Activated naive CD4-positive, alpha-beta T cell (primary cell): ENCODE measurements at regions not wholly inside any gene's neighbourhood (a gene's known extent, or its start where the extent isn't known, plus 50 kb on each side); places are given as distances from the start of the nearest gene placed in this dataset.
"Not testable (repeated sequence)": the region's sequence is repeated elsewhere in the genome, so short reads cannot be mapped to it uniquely, and the experiment has no call there.

Experiments
- DNase-seq, 4 experiments: peaks; one replicate each; lab custom pipeline; 2025; lab: John Stamatoyannopoulos, UW

DNA sequence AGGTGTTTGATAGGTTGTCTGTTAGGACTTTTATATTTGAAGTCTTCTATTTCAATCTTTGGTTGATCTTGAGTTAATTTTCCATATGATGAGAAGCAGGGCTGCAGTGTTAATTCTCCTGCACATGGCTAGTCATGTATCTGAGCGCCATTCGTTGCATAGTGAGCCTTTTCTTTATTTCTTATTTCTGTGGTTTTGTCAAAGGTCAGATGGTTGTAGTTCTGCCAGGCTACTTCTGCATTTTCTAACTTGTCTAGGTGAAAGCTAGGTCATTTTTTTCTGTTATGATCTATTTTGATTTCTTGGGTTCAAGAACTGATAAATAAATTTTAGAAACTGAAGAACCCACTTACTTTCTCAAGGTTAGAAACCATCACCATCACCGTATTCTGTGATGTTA is 56.7 kb downstream of the CCDC74A start:
- no peak for DNase-seq

DNA sequence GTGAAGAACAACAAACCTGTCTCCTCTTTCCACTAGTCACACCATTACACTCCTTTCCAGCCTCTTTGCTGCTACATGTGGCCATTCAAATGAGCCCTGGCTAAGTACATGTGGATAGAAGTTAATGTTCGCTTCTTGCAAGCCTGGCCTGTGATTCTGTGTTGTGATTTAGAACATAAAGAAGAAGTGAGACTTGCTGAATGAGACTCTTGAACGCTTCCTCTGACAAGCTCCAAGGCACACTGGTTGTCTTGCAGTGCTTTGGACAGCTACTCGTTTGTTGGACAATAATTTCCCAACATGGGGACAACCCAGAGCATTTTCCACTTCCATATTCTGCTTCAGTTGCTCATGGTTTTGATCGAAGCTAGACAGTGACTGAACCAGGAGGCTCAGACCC is 57.3 kb downstream of the CCDC74A start:
- DNase-seq = no peak

DNA sequence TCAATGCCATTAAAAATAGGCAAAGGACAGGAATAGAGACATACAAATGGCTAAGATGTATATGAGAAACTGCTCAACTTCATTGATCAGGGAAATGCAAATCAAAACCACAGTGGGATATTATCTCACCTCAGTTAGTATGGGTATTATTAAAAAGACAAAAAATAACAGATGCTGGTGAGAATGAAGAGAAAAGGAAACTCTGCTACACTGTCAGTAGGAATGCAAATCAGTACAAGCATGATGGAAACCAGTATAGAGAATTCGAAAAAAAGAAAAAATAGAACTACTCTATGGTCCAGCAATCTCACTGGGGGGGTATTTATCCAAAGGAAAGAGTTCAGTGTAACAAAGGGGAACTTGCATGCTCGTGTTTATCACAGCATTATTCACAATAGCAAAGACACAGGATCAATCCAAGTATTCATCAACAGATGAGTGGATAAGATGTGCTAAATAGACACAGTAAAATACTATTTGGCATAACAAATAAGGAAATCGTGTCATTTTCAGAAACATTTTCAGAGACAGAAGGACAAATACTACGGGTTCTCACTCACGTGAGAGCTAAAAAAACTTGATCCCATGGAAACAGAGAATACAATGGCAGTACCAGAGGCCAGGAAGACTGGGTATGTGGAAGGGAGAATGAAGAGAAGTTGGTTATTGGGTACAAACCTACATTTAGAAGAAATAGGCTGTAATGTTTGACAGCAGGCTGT is 60.6 kb downstream of the CCDC74A start:
- no peak for DNase-seq

DNA sequence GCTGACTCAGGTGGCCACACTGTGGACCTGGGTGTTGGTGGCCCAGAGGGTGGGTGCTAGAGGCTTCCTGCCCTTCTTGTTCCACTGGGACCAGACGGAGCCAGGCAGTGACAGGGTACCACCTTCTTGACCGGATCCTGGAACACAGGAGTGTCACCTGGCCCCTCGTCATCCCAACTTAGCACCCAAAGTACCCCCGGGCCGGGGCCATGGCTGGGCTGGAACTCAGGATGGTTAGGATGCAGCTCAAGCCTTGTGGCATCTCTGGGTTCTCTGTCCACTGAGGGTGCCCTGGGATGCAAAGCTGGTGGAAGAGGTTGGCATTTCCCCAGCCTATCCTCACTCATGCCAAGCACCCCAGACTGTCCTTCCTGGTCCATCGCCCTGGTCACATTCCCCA is 61.4 kb downstream of the CCDC74A start:
- not testable (repeated sequence) for DNase-seq

DNA sequence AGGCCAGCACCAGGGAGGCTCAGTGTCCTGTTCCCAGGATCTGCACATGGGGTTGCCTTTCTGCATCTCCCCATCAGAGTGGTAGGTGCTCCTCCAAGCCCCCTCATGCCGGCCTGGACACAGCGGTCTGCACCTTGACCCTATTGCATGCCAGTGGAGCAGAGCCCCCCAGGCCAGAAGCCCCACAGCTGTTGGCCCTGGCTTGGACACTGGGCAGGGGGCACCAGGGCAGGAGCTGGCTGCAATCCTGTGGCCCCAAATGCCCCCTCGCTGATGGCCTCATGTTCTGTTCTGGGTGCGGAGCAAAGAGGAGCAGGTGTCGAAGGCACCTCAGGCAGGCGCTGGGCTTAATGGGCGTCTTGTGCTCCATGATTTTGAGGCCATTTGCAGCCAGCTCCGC is 62.7 kb downstream of the CCDC74A start:
- no peak for DNase-seq

DNA sequence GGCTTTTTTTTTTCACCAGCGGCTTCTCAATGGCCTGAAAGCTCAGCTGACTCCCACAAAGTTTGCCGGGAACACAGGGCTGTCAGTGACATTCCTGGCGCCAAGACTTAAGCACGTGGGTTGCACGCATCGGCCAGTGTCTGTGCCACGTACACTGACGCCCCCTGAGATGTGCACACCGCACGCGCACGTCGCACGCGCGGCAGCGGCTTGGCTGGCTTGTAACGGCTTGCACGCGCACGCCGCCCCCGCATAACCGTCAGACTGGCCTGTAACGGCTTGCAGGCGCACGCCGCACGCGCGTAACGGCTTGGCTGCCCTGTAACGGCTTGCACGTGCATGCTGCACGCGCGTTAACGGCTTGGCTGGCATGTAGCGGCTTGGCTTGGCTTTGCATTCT is 63.2 kb downstream of the CCDC74A start:
- no peak for DNase-seq

DNA sequence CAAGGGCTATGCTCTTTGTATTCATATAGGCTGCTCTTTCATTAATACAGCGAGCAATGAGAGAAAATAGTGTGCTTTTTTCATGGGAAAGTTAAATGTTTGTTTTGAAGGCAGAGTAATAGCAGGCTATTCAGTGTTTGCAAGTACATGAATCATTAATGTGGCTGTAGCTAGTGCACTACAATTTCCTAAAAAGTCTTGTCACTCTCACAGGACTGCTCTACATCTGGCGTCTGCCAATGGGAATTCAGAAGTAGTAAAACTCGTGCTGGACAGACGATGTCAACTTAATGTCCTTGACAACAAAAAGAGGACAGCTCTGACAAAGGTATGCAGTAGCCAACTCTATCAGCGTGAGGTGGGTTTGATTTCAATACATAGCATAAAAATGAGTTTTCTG is 68.9 kb downstream of the CCDC74A start:
- DNase-seq = not testable (repeated sequence)

DNA sequence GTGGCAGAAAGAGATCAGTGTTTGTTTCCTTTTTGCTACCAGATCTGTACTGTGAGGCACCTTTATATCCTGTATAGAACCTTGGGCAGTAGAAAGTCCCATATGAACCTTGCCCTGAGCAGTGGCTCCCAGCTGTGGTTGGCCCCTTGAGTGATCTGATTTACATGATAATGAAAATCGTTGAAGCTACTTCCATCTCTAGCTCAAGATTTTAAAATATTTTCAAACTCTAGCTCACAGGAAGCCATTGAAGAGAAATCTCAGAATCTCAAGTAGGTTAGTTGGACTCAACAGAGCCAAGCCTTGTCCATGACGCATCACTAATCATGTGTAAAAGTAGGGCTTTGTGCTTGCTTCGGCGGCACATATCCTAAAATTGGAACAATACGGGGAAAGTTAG is 74.8 kb downstream of the CCDC74A start:
- not testable (repeated sequence) for DNase-seq

DNA sequence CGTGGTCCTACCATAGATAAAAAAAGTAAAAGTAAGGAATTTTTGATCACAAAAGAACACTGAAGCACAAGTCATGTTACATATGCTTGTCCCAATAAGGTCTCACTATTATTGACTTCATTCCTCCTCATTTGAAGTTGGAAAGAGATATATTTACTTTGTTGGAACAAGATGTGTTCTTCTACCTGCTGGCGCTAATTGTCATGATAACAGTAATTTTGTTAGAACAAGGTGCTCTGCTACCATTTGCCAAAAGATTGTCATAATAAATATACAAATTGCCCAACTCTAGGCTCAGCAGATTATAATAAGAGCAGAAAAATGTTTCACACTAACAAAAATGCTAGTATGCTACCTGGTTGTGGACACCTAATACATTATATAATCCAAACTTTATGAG is 77.0 kb downstream of the CCDC74A start:
- DNase-seq = not testable (repeated sequence)

DNA sequence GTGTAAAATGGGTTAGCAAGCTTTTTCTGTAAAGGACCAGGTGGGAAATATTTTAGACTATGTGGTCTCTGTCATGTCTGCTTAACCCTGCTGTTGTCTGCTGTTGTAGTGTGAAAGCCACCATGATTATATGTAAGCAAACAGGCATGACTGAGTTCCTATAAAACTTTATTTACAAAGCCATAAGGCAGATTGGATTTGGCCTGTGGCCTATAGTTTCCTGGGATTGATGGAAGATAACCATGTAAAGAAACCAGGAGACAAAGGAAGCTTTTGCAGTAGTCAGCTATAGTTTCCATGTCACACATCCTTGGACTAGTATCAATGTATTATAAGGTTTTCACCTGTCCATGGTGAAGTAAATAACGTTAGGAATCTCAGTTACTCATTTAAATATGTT is 78.7 kb downstream of the CCDC74A start:
- not testable (repeated sequence) for DNase-seq

DNA sequence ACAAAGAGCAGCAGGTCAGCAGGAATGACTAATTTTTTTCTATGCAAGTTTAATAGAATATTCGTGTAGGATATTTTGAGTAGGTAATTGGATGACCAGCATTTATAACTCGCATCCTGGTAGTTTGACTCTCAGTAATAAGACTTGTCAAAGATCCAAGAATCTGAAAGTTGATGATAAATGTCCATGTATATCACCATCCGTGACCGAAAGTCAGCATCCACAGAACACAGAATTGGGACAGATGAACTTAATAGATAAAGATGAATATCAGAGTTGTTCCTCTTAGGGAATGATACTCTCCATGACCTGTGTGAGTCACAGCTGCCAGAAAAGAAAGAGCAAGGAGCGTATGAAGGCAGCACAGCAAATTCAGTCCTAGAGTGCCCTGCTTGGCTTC is 79.4 kb downstream of the CCDC74A start:
- not testable (repeated sequence) for DNase-seq

DNA sequence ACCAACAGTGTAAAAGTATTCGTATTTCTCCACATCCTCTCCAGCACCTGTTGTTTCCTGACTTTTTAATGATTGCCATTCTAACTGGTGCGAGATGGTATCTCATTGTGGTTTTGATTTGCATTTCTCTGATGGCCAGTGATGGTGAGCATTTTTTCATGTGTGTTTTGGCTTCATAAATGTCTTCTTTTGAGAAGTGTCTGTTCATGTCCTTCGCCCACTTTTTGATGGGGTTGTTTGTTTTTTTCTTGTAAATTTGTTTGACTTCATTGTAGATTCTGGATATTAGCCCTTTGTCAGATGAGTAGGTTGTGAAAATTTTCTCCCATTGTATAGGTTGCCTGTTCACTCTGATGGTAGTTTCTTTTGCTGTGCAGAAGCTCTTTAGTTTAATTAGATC is 86.9 kb downstream of the CCDC74A start:
- DNase-seq = not testable (repeated sequence)

DNA sequence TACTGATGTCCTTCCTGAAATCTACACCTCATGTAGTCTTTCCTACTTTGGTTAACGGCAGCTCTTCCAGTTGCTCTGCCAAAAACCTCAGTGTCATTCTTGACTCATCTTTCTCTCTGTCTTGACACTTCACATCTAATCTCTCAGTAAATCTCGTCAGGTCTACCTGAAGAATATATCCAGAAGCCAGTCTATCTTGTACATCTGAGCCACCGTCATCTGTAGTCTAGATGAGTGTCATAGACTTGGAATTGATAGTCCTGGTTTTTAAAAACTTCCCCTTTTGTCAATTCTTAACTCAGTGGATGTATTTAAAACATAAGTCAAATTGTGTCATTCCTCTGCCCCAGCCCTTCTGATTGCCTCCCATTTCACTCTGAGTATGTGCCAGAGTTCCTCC is 90.6 kb downstream of the CCDC74A start:
- not testable (repeated sequence) for DNase-seq

DNA sequence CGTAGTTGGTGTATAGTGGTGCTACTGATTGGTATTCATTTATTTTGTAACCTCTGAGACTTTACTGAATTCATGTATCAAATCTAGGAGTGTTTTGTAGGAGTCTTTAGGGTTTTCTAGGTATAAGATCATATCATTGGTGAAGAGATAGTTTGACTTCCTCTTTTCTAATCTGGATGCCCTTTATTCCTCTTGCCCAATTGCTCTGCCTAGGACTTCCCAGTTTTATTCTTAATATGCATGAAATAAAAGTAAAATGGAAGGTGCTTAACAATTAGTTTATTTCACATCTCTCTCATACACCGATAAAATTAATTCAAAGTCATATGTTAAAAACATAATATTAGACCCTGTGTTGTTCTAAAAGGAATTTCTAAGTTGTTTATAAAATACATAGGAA is 95.2 kb downstream of the CCDC74A start:
- not testable (repeated sequence) for DNase-seq

DNA sequence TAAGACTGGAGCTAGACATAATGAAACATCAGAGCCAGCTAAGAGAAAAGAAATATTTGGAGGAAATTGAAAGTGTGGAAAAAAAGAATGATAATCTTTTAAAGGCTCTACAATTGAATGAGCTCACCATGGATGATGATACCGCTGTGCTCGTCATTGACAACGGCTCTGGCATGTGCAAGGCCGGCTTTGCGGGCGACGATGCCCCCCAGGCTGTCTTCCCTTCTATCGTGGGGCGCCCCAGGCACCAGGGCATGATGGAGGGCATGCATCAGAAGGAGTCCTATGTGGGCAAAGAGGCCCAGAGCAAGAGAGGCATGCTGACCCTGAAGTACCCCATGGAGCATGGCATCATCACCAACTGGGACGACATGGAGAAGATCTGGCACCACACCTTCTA is 98.3 kb downstream of the CCDC74A start:
- not testable (repeated sequence) for DNase-seq

DNA sequence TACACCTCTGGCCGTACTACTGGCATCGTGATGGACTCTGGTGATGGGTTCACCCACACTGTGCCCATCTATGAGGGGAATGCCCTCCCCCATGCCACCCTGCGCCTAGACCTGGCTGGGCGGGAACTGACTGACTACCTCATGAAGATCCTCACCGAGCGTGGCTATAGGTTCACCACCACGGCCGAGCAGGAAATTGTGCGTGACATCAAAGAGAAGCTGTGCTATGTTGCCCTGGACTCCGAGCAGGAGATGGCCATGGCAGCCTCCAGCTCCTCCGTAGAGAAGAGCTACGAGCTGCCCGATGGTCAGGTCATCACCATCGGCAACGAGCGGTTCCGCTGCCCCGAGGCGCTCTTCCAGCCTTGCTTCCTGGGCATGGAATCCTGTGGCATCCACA is 98.9 kb downstream of the CCDC74A start:
- DNase-seq = not testable (repeated sequence)

DNA sequence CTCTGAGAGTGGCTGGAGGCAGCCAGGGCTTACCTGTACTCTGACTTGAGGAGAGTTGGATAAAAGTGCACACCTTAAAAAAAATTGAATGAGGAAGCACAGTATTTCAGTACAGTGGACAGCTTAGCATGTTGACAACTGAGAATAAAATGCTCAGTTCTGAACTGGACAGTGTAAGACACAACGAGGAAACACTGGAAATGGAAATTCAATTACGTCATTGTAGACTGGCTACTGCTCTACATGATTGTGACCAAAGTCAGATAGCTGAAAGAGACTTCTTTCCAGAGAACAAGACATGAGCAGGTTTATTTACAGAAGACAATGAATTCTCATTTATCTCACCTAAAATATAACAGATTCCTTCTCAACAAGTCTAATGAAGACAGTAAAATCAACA is 100.1 kb downstream of the CCDC74A start:
- DNase-seq = not testable (repeated sequence)

DNA sequence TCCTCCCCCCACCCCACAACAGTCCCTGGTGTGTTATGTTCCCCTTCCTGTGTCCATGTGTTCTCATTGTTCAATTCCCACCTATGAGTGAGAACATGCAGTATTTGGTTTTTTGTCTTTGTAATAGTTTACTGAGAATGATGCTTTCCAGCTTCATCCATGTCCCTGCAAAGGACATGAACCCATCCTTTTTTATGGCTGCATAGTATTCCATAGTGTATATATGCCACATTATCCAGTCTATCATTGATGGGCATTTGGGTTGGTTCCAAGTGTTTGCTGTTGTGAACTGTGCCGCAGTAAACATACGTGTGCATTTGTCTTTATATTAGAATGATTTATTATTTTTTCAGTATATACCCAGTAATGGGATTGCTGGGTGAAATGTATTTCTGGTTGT is 104.0 kb downstream of the CCDC74A start:
- DNase-seq = not testable (repeated sequence)

DNA sequence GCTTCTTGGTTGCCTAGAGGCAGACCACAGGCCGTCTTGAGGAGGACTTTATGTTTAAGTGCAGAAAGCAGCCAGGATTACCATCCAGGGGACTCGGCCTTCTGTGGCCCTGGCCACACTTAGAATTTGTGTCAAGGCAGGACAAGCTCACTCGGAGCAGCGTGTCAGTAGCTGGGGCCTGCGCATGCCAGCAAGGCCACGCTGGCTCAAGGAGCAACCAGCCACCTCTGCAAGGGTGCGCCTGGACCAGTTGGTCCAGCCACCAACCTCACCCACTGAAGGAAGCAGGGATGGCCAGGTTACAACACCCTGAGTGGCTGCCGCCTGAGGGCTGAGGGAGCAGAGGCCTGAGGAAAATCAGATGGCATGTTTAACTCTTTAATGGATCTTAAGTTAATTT is 105.7 kb downstream of the CCDC74A start:
- DNase-seq = not testable (repeated sequence)

DNA sequence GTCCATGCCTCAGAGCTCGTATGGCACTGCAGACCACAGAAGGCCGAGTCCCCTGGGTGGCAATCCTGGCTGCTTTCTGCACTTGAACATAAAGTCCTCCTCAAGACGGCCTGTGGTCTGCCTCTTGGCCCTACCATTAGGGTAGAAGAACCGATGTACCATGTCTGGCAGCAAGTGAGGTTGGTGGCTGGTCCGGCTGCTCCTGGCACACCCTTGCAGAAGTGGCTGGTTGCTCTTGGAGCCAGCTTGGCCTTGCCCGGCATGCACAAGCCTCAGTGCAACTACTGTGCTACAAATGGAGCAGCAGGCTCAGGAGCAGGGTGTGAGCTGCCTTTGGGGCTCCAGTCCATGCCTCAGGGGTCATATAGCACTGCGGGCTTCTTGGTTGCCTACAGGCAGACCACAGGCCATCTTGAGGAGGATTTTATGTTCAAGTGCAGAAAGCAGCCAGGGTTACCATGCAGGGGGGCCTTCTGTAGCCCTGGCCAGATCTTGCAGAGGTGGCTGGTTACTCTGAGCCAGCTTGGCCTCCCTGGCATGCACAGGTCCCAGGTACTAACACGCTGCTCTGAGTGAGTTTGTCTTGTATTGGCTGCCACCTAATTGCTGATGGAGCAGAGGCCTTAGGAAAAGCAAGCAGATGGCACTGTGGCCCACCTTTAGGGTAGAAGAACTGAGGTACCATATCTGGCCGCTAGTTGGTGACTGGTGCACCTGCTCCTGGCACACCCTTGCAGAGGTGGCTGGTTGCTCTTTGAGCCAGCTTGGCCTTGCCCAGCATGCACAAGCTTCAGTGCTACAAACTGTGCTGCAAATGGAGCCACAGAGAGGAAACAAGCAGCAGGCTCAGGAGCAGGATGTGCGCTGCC is 106.4 kb downstream of the CCDC74A start:
- DNase-seq = not testable (repeated sequence)

DNA sequence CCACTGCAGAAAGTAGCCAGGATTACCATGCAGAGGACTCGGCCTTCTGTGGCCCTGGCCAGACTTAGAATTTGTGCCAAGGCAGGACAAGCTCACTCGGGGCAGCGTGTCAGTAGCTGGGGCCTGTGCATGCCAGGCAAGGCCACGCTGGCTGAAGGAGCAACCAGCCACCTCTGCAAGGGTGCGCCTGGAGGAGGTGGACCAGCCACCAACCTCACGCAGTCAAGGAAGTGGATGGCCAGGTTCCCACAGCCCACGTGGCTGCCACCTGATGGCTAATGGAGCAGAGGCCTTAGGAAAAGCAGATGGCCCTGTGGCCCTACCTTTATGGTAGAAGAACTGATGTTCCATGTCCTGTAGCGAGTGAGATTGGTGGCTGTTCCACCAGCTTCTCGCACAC is 107.9 kb downstream of the CCDC74A start:
- no peak for DNase-seq

DNA sequence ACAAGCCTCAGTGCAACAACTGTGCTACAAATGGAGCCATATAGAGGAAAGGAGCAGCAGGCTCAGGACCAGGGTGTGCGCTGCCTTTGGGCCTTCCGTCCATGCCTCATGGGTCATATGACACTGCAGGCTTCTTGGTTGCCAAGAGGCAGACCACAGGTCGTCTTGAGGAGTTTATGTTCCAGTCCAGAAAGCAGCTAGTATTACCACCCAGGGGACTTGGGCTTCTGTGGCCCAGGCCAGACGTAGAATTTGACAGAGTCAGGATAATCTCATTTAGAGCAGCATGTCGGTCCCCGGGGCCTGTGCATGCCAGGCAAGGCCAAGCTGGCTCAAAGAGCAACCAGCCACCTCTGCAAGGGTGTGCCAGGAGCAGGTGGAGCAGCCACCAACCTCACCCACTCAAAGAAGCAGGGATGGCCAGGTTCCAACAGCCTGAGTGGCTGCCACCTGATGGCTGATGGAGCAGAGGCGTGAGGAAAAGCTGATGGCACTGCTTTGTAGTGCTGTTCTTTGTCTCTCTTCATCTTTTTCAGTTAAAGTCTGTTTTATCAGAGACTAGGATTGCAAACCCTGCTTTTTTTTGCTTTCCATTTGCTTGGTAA is 109.1 kb downstream of the CCDC74A start:
- DNase-seq = not testable (repeated sequence)
